ENCODE measurements at regions not wholly inside any gene's neighbourhood (a gene's known extent, or its start where the extent isn't known, plus 50 kb on each side); places are given as distances from the start of the nearest gene placed in this dataset.

DNA sequence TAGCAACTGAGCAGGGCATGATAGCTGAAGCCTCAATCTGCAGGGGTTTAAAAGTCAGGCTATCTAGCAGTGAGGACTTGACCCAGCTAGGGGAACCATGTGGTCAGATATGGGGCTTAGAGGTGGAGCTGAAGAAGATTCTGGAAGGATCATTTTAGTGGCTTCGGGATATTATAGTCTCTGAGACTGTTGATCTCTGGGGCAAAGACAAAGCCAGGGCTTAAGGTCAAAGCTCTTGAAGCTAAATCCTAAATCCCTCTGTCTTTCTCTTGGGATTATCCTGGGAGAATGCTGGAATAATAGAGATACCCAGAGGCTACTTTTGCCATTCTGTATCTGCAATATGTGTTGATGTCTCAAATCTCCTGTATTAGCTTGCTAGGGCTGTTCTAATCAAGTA lies 132.2 kb downstream of the DHX35 start:
- Histone ChIP-seq H3K27me3 (peaks cover 5% of the 10 kb centered on the region), H3K9me3 (no peaks in the 10 kb centered on the region), H3K4me1 (no peaks in the 10 kb centered on the region), H3K4me3 (no peak overlapping the region), H3K36me3 (no peaks in the 10 kb centered on the region), H3K27ac (no peak overlapping the region)
- WGBS, result 80% methylated on average over 1 of the region's 1 CpG
- TF ChIP-seq POLR2A (IDR thresholded peaks at IDR 0.05), result no peak
- no peak for TF ChIP-seq EP300 (IDR thresholded peaks at IDR 0.05)
- no peak for TF ChIP-seq CTCF (IDR thresholded peaks at IDR 0.05)
- TF ChIP-seq POLR2AphosphoS5 (IDR thresholded peaks at IDR 0.05), result no peak
- no peak for DNase-seq (ENCODE audit: low spot score in 2 of 2)

DNA sequence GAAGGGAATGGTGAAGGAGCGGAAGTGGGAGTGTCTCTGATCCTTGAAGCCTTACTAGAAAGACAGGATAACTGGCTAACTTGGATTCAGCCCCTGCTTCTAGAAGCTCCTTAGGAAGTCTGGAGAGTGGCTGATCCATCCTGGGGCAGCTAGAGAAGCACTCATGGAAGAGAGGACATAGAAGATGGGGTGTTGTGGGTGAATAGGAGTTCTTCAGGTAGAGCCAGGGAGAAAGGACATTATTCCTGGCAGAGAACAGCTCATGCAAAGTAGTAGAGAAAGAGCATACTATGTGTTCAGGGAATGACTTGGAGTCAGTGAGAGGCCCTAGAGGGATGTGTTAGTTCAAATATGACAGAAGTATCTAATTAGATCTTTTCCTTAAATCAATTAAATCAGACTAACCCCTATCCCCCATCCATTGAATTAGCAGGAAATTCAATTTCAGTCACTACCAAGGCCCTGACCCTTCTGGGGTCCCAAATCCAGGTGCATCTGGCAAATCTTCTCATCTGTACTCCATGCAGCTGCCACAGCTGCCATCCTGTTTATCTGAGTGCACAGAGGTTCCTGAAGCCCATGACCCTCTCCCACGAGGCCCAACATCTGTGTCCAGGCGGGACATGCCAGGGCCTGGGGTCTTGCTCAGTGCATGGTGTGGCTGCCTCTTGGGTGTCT lies 130.7 kb downstream of the DHX35 start:
- H3K9me3 ChIP-seq, result no peaks in the 10 kb centered on the region
- H3K27me3 ChIP-seq, result no peaks in the 10 kb centered on the region
- no peak overlapping the region for H3K27ac ChIP-seq
- no peaks in the 10 kb centered on the region for H3K4me1 ChIP-seq
- H3K4me3 ChIP-seq, result no peak overlapping the region
- WGBS, result 87% methylated on average over 3 of the region's 3 CpGs
- no peaks in the 10 kb centered on the region for H3K36me3 ChIP-seq
- DNase-seq (ENCODE audit: low spot score in 2 of 2), result no peak
- TF ChIP-seq EP300 (IDR thresholded peaks at IDR 0.05) (no peak), POLR2AphosphoS5 (IDR thresholded peaks at IDR 0.05) (no peak), CTCF (IDR thresholded peaks at IDR 0.05) (no peak), POLR2A (IDR thresholded peaks at IDR 0.05) (no peak)

DNA sequence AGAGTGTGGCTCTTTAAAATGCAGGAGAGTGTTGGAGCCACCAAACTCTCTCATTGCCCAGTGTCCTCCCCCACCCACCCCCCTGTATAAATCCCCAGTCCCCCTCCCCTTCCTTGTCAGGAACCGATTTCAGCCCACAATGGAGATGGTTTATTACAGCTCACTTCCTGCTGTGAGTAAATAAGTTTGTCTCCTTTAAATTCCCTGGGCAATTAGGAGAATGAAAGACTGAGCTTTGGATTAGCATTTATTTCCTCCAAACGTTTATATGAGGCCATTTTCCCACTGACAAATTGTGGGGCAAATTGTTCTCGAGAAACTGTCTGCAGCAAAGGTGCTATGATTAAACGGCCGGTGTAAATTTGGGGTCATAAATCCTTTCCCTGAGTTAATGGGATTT lies 128.8 kb downstream of the DHX35 start:
- no peak for TF ChIP-seq POLR2A (IDR thresholded peaks at IDR 0.05)
- no peak for TF ChIP-seq EP300 (IDR thresholded peaks at IDR 0.05)
- TF ChIP-seq CTCF (IDR thresholded peaks at IDR 0.05), result no peak
- TF ChIP-seq POLR2AphosphoS5 (IDR thresholded peaks at IDR 0.05), result no peak
- no peak overlapping the region for H3K4me3 ChIP-seq
- no peaks in the 10 kb centered on the region for H3K27me3 ChIP-seq
- H3K4me1 ChIP-seq, result no peaks in the 10 kb centered on the region
- 15% methylated on average over 5 of the region's 5 CpGs for WGBS
- no peaks in the 10 kb centered on the region for H3K9me3 ChIP-seq
- H3K27ac ChIP-seq, result no peak overlapping the region
- no peaks in the 10 kb centered on the region for H3K36me3 ChIP-seq
- no peak for DNase-seq (ENCODE audit: low spot score in 2 of 2)

DNA sequence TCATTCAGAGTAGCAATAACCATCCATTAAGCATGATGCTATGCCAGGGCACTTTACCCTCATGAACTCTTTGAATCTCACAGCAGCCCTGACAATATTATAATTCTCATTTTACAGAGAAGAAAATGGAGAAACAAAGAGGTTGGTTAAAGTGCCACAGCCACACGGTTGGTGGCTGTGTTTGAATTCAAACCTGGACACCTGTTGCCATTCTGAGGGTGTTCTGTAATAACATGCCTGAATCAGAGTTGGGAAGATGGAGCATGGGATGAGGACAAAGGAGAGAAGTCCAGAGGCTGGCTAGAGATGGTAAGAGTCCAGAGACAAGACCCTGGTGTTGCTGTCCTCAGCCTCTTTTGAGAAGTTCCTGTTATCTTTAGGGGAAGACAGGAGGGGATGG lies 127.7 kb downstream of the DHX35 start:
- H3K4me1 ChIP-seq, result no peaks in the 10 kb centered on the region
- TF ChIP-seq CTCF (IDR thresholded peaks at IDR 0.05) (no peak), POLR2A (IDR thresholded peaks at IDR 0.05) (no peak), POLR2AphosphoS5 (IDR thresholded peaks at IDR 0.05) (no peak), EP300 (IDR thresholded peaks at IDR 0.05) (no peak)
- H3K4me3 ChIP-seq, result no peak overlapping the region
- no peak overlapping the region for H3K27ac ChIP-seq
- H3K36me3 ChIP-seq, result no peaks in the 10 kb centered on the region
- no peaks in the 10 kb centered on the region for H3K9me3 ChIP-seq
- 50% methylated on average over 1 of the region's 1 CpG for WGBS
- H3K27me3 ChIP-seq, result no peaks in the 10 kb centered on the region
- no peak for DNase-seq (ENCODE audit: low spot score in 2 of 2)
